Heart left ventricle (tissue), 13 donors: ENCODE measurements at regions not wholly inside any gene's neighbourhood (a gene's known extent, or its start where the extent isn't known, plus 50 kb on each side); places are given as distances from the start of the nearest gene placed in this dataset.

Experiments used
- POLR2A ChIP-seq, 2 donors: fragments of 450-650 bp; IDR thresholded peaks; one replicate each; pipeline ENCODE4 v1.6.1; 2017; ENCODE audit warnings: antibody characterized with exemption in 2 of 2, mild to moderate bottlenecking in 2 of 2, moderate library complexity in 2 of 2
- TF ChIP-seq, protein P1 (sequence below), 12 donors: fragments of 200-600 bp; sonication (generic) in 4 of 12; IDR thresholded peaks; one replicate each; pipeline versions ENCODE4 v1.5.0 to v1.8.0; 2018 to 2022; ENCODE audit warnings: antibody characterized with exemption in 12 of 12, mild to moderate bottlenecking in 5 of 12
- donor health status: ischemic (EF 13 %, LVEDD 7.1; RV severe dilation, severe dysfunction).
- donor health status: DM: no; HTN: yes; CAD: no.
- donor health status: DM: no; HTN: no; CAD: no.
- donor health status: ischemic (EF 25% LVEDD 6.9; RV normal size, moderate dysfunction).
- donor health status: ischemic (EF 25% LVEDD 5.7; RV mildly dilated, moderate dysfunction).
- donor health status: ischemic (EF 35%, LVEDD 5.7; RV mildly dilated, moderate dysfunction).
- donor health status: nonischemic (EF 11% LVEDD 7.7; RV severe dilation, severe dysfunction).
- donor health status: DM: yes; HTN: yes; CAD: no.
- donor health status: PGD.
- donor health status: ischemic (EF 29% LVEDD 5.4; RV normal size, mild dysfunction).
- donor health status: nonischemic (EF 23%, LVEDD 6.1; RV moderate dilation, normal function).

DNA sequence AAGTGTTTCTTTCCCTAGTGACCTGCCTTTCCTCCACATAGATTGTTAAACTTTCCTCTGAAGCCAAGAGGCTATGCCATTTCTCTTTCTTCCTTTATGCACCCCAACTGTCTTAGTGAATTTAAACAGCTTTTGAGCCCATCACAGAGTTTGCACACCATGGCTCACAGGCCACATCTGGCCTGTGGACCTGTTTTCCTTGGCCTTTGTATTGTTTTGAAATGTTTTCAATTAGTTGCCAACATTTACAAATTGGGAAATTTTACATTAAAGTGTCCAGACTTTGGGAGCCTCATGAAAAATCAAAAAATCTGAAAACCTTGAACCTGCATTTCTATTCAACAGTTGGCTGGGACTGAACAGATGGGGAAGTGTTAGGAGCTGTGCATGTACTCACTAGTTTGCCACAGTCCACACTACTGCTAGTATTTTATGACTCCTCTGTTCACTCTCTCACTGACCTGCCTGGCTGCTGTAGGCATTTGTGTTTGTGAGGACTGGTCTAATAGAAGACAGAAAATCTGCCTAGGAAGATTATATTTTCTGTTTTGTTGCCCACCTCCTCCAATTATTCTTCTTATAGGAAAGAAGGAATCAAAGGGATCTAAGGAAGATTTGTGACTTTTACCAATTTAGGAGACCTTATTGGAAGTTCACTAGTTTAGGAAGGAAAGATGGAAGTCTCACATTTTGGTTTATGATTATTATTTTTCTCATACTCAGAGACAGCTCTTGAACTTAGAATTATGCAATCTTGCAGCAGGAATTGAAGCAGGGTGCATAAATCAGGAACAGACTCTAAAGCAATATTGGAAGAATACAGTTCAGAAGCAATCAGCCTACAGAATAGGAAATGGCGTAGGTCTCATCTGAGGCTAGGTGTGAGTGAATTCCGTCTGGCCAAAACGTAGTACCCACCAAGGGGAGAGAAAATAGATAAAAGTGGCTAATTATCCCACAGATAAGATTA, 134.7 kb downstream of the HLX start:
- TF ChIP-seq, protein P1, sequence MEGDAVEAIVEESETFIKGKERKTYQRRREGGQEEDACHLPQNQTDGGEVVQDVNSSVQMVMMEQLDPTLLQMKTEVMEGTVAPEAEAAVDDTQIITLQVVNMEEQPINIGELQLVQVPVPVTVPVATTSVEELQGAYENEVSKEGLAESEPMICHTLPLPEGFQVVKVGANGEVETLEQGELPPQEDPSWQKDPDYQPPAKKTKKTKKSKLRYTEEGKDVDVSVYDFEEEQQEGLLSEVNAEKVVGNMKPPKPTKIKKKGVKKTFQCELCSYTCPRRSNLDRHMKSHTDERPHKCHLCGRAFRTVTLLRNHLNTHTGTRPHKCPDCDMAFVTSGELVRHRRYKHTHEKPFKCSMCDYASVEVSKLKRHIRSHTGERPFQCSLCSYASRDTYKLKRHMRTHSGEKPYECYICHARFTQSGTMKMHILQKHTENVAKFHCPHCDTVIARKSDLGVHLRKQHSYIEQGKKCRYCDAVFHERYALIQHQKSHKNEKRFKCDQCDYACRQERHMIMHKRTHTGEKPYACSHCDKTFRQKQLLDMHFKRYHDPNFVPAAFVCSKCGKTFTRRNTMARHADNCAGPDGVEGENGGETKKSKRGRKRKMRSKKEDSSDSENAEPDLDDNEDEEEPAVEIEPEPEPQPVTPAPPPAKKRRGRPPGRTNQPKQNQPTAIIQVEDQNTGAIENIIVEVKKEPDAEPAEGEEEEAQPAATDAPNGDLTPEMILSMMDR (IDR thresholded peaks at IDR 0.05), result no peak
- no peak for TF ChIP-seq POLR2A (IDR thresholded peaks at IDR 0.05)
